AG04449 (cell line): ENCODE measurements at regions not wholly inside any gene's neighbourhood (a gene's known extent, or its start where the extent isn't known, plus 50 kb on each side); places are given as distances from the start of the nearest gene placed in this dataset.
"Not testable (repeated sequence)": the region's sequence is repeated elsewhere in the genome, so short reads cannot be mapped to it uniquely, and the experiment has no call there.

Experiments
- CTCF ChIA-PET: fragments of 350-600 bp; formaldehyde crosslinking; extraction: SDS; loops from one replicate; lab custom pipeline; 2021; ENCODE audit warnings: antibody characterized with exemption; lab: Yijun Ruan, JAX
- POLR2A ChIA-PET: fragments of 400-600, 350-600 bp; formaldehyde crosslinking; extraction: SDS; loops from one replicate; lab custom pipeline; 2020; ENCODE audit warnings: antibody characterized with exemption, inconsistent platforms; lab: Yijun Ruan, JAX
- DNase-seq: peaks from one replicate; pipeline ENCODE4 v3.0.0-alpha.2; 2010; ENCODE audit warnings: low read depth, low spot score
- H3K4me3 ChIP-seq: 2 replicates; pipeline ENCODE4 v1.5.1; 2011; ENCODE audit warnings: low read depth, mild to moderate bottlenecking, control low read depth, low read length
- TF ChIP-seq, protein P1 (sequence below): IDR thresholded peaks from one replicate; pipeline ENCODE4 v1.5.1; 2011; ENCODE audit warnings: mild to moderate bottlenecking, moderate library complexity, low read length, control low read depth, inconsistent platforms; ENCODE audit not compliant: insufficient read depth; ENCODE audit errors: missing control alignments

DNA sequence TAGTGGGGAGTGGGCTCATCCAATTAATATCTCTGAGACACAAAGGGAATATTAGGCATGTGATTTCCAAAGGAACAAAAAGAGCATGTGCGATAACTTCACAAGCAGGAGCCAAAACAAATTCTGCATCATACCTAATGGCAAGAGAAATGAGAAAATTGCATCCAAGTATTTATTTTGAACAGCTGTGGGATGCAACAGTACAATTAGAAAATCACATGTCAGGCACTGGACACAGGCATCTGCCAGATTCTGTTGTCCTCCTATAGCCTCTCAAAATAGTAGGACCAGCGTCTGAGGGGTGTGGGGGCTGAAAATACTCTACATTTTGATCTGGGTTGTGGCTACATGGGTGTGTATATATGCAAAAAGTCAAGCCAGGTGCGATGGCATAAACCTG is 66.3 kb downstream of the EDN1 start:
- H3K4me3 ChIP-seq: no peak overlapping the region
- TF ChIP-seq, protein P1, sequence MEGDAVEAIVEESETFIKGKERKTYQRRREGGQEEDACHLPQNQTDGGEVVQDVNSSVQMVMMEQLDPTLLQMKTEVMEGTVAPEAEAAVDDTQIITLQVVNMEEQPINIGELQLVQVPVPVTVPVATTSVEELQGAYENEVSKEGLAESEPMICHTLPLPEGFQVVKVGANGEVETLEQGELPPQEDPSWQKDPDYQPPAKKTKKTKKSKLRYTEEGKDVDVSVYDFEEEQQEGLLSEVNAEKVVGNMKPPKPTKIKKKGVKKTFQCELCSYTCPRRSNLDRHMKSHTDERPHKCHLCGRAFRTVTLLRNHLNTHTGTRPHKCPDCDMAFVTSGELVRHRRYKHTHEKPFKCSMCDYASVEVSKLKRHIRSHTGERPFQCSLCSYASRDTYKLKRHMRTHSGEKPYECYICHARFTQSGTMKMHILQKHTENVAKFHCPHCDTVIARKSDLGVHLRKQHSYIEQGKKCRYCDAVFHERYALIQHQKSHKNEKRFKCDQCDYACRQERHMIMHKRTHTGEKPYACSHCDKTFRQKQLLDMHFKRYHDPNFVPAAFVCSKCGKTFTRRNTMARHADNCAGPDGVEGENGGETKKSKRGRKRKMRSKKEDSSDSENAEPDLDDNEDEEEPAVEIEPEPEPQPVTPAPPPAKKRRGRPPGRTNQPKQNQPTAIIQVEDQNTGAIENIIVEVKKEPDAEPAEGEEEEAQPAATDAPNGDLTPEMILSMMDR: no peak
- ChIA-PET POLR2A (no interaction called here), CTCF (no interaction called here)
- no peak for DNase-seq

DNA sequence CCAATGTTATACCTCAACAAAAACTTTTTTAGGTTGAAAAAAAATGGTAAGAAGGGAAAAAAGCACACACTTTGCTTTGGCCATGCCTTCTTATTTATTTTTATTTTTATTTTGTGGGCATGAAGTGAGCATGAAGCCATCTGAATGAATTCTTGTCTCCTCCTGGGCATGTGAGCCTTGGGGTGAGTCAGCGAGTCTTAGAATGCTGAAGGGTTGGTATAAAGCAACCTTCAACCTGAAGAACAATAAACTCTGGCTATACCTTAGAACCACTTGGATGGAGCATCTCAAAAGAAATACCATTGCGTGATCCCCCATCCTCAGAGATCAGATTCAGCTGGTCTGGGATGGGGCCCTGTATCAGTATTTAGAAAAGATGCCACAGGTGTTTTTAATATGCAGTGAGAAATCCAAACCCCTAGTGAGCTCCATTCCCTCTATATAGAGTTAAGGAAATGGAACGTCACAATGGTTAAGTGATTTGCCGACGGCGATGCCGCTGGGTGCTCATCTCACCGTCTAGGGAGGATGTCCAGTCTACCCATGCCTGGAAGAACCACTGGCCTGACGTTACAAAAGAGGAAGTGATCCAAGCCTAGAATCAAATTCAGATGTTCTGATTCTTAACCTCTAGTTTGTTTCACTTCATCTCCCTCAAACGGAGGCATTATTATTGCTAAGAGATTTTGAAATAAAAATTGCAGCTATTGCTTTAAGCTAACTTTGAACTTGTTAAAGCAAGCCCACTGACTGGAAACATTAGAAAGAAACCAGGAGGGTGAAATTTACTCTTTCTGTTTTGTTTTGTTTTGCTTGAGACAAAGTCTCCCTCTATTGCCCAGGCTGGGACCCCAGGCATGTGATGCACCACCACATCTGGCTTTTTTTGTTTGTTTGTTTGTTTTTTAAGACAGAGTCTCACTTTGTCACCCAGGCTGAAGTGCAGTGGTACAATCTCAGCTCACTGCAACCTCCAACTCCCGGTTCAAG is 67.1 kb downstream of the EDN1 start:
- H3K4me3 ChIP-seq: no peak overlapping the region
- no peak for DNase-seq
- CTCF ChIA-PET: interaction anchor here (1.0 kb wide), 1 partner anchor 249 kb away, joined by 5 read pairs; no protein-coding TSS in a partner anchor
- POLR2A ChIA-PET: no interaction called here
- TF ChIP-seq, protein P1: no peak

DNA sequence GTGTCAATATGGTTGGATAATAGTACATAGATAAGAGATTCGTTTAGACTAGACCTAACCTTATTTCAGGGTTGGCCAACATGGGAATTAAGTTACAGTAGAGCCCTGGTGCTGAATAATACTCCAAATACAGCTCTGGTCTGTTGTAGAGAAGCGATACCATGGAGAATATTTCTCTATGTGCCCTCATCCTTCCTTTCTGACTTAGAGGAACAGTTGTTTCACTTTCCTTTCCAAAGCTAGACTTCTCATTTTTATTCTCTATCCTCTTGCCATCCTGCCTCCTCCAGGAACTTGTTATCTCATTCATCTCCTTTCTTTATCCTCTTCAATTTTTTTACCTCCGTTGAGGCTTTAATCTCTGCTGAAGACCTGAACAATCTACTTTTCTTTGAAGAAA is 68.9 kb downstream of the EDN1 start:
- TF ChIP-seq, protein P1: no peak
- no peak overlapping the region for H3K4me3 ChIP-seq
- no peak for DNase-seq
- ChIA-PET CTCF (no interaction called here), POLR2A (no interaction called here)

DNA sequence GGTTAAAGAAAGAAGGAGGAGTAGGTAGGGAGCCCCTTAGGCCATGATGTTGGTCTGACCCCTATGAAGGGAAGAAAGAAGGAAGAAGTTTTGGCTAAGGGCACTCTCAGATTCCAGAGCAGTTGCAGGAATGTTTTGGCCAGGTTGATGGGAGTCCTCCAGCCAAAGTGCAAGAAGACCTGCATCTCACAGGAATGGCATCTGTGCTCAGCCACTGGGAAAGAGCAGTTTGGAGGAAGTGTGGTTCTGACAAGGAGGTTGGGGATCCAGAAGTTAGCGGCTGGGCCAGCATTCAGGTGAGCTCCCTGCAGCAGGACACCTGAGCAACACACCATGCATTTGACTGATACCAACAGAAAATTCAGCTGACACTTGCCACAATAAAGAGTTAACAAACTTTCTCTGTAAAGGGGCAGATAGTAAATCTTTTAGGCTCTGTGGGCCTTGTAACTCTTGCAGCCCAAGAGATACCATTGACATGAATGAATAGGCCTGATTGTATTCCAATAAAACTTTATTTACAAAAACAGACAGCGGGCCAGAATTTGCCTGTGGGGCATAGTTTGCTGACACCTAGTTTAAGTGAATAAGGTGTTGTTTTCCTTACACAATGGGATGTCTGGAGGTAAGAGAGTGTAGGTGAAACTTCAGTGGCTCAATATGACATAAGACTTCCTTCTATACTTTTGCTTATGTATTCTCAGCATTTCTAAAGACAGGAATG is 71.0 kb downstream of the EDN1 start:
- ChIA-PET POLR2A (no interaction called here), CTCF (interaction anchor here (0.6 kb wide), 1 partner anchor 57 kb away, joined by 3 read pairs; no protein-coding TSS in a partner anchor)
- no peak overlapping the region for H3K4me3 ChIP-seq
- TF ChIP-seq, protein P1: no peak
- no peak for DNase-seq

DNA sequence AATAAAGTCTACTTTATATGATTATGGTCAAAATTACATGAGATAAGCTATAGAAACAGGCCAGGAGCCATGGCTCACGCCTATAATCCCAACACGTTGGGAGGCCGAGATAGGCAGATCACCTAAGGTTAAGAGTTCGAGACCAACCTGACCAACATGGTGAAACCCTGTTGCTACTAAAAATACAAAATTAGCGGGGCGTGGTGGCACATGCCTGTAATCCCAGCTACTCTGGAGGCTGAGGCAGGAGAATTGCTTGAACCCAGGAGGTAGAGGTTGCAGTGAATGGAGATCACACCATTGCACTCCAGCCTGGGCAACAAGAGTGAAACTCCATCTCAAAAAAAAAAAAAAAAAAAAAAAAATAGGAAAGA is 73.1 kb downstream of the EDN1 start:
- CTCF ChIA-PET, H3K4me3 ChIP-seq, DNase-seq, POLR2A ChIA-PET: not testable (repeated sequence)

DNA sequence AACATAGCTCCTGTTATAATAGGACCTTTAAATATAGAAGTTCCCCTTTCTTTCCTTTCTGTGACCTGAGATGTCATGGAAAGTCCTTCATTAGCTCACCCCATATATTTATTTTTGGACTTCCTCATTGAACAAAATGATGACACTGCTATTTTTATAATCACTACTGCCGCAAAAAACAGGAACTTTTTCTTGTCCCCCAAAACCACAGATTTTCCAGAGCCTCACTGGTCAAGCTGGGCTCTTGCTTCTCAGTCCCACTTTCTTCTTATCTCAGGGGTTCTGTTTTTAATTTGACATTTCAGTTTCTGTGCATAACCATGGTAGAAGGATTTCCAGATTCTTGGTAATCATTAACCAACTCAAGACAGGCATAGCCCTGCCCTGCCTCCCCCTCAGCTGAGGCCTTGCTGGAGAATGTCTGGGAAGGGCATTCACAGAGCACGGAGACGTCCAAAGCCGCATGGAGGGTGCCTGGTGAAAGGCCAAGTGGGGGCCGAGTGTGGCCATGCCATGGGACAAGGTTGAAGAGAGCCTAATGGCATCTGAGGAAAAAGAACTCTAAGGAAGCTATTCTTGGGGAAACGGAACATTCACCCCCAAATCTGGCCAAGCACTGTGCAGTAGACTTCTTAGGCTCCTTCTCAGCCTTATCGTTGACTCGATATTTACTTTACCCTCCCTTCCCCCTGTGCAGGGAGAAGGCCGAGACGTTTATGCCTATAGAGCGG is 73.7 kb downstream of the EDN1 start:
- POLR2A ChIA-PET: no interaction called here
- no peak for DNase-seq
- CTCF ChIA-PET: no interaction called here

More for the DNA sequence above, 73.7 kb downstream of the EDN1 start:
- TF ChIP-seq, protein P1: no peak
- H3K4me3 ChIP-seq: no peak overlapping the region
